ENCODE measurements at regions not wholly inside any gene's neighbourhood (a gene's known extent, or its start where the extent isn't known, plus 50 kb on each side); places are given as distances from the start of the nearest gene placed in this dataset.
"Not testable (repeated sequence)": the region's sequence is repeated elsewhere in the genome, so short reads cannot be mapped to it uniquely, and the experiment has no call there.

GRCh38 chr6:125591796-125592195 lies 157.6 kb upstream of the HEY2 start:
- not testable (repeated sequence) for DNase-seq (ENCODE audit: low read depth in 2 of 2)

- no peak for DNase-seq (ENCODE audit: low read depth in 2 of 2)
Measured at GRCh38 chr6:125593746-125594145, 155.7 kb upstream of the HEY2 start.

- DNase-seq (ENCODE audit: low read depth in 2 of 2): no peak
Measured at GRCh38 chr6:125596020-125596419, 153.4 kb upstream of the HEY2 start.

- no peak for DNase-seq (ENCODE audit: low read depth in 2 of 2)
Measured at GRCh38 chr6:125597411-125598253, 151.8 kb upstream of the HEY2 start.

GRCh38 chr6:125598422-125598821 lies 151.0 kb upstream of the HEY2 start:
- DNase-seq (ENCODE audit: low read depth in 2 of 2): no peak

GRCh38 chr6:125604257-125604656 lies 145.2 kb upstream of the HEY2 start:
- DNase-seq (ENCODE audit: low read depth in 2 of 2): no peak

GRCh38 chr6:125611573-125612344 lies 137.7 kb upstream of the HEY2 start:
- DNase-seq (ENCODE audit: low read depth in 2 of 2): no peak

GRCh38 chr6:125612345-125612846 lies 137.0 kb upstream of the HEY2 start:
- DNase-seq (ENCODE audit: low read depth in 2 of 2): no peak

- no peak for DNase-seq (ENCODE audit: low read depth in 2 of 2)
Measured at GRCh38 chr6:125618629-125619028, 130.8 kb upstream of the HEY2 start.

GRCh38 chr6:125623085-125623484 lies 126.3 kb upstream of the HEY2 start:
- no peak for DNase-seq (ENCODE audit: low read depth in 2 of 2)

GRCh38 chr6:125631165-125631564 lies 118.3 kb upstream of the HEY2 start:
- no peak for DNase-seq (ENCODE audit: low read depth in 2 of 2)

- not testable (repeated sequence) for DNase-seq (ENCODE audit: low read depth in 2 of 2)
Measured at GRCh38 chr6:125636011-125636410, 113.4 kb upstream of the HEY2 start.

GRCh38 chr6:125636671-125637070 lies 112.8 kb upstream of the HEY2 start:
- DNase-seq (ENCODE audit: low read depth in 2 of 2): no peak

GRCh38 chr6:125637207-125637606 lies 112.2 kb upstream of the HEY2 start:
- DNase-seq (ENCODE audit: low read depth in 2 of 2): no peak

GRCh38 chr6:125639466-125640020 lies 109.9 kb upstream of the HEY2 start:
- DNase-seq (ENCODE audit: low read depth in 2 of 2): no peak

GRCh38 chr6:125640441-125641150 lies 108.8 kb upstream of the HEY2 start:
- no peak for DNase-seq (ENCODE audit: low read depth in 2 of 2)

- DNase-seq (ENCODE audit: low read depth in 2 of 2): not testable (repeated sequence)
Measured at GRCh38 chr6:125643967-125644661, 105.3 kb upstream of the HEY2 start.

GRCh38 chr6:125647391-125647790 lies 102.0 kb upstream of the HEY2 start:
- DNase-seq (ENCODE audit: low read depth in 2 of 2): no peak

- not testable (repeated sequence) for DNase-seq (ENCODE audit: low read depth in 2 of 2)
Measured at GRCh38 chr6:125653752-125654151, 95.7 kb upstream of the HEY2 start.

- DNase-seq (ENCODE audit: low read depth in 2 of 2): no peak
Measured at GRCh38 chr6:125655511-125655910, 93.9 kb upstream of the HEY2 start.

- no peak for DNase-seq (ENCODE audit: low read depth in 2 of 2)
Measured at GRCh38 chr6:125656287-125656870, 93.1 kb upstream of the HEY2 start.
